ENCODE measurements at regions not wholly inside any gene's neighbourhood (a gene's known extent, or its start where the extent isn't known, plus 50 kb on each side); places are given as distances from the start of the nearest gene placed in this dataset.

DNA sequence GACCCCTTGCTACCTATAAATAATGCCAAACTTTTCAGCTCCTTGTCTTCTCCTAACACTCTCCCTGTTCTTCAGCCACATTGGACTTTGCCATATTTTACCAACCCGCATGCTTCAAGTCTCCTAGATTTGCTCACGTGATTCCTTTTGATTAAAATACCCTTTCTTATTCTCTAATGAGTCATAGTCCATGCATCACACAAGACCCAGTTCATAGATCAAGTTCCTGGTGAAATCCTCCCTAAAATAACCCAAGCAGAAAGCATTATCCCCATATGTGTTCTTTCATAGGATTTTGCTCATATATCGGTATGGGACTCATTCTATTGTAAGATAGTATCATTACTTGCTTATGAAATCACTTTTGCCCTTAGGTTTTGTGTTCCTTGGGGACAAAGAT lies 108.9 kb upstream of the STXBP5 start:
- DNase-seq: no peak

DNA sequence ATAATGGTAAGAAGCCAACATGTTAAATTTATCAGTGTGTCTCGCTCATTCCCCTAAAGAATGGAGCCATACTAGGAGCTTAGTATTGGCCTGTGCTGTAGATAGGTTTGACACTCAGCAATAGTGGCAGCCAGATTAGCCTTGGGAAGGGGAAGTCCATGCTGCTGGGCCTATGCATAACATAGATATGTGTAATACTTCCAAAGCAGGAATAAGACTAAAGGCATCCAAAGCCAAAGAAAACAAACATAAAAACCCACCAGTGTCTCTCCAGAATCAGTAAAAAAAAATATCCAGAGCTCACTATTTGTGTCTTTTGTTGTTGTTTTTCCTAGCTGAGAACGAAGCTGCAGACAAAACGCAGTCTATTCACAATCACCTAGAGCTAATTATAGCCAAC lies 104.2 kb upstream of the STXBP5 start:
- no peak for DNase-seq

DNA sequence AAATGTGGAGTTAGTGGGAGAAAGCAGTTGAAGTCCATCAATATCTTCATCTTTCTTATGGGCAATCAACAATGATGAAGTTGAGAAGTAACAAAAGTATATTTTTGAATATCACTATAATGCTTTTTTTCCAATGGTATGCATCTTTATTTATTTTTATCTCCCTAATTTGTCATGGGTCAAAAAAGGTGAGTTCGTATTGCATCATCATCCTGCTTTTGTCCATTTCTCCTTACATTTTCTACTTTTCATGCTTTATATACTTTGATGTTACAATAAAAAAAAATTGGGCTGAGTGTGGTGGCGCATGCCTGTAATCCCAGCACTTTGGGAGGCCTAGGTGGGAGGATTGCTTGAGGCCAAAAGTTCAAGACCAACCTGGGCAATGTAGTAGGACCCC lies 101.2 kb upstream of the STXBP5 start:
- DNase-seq: no peak

DNA sequence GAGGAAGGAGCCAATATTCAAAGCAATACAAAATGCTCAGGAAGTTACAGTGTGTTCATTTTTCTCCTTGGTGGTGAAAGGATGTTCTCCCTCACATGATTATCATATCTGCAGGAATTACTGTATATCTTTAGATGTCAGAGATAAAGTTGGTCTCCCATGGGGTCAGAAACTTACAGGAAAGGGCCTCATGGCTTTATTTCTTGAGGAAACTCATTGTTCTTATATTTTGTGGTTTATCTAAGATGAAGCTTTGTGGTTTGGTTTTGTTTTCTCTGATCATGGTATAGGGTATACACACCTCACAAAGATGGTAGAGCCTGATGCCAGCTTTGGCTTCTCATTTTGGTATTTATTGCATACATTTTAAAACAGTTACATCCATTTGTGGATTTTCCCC lies 100.5 kb upstream of the STXBP5 start:
- no peak for DNase-seq

DNA sequence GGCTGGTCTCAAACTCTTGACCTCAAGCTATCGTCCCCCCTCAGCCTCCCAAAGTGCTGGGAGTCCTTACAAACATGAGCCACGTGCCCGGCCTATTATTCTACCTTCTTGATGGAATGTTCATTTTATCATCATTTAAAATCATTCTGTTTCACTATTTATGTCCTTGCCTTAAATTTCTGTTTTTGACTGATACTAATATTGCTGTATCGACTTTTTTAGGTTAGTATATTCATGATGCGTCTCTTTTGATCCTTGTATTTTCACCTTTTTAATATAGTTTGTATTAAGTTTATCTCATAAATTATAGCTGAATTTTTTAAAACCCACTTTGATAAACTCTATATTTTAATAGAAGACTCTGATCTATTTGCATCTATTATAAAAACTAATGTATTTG lies 98.4 kb upstream of the STXBP5 start:
- DNase-seq: no peak

DNA sequence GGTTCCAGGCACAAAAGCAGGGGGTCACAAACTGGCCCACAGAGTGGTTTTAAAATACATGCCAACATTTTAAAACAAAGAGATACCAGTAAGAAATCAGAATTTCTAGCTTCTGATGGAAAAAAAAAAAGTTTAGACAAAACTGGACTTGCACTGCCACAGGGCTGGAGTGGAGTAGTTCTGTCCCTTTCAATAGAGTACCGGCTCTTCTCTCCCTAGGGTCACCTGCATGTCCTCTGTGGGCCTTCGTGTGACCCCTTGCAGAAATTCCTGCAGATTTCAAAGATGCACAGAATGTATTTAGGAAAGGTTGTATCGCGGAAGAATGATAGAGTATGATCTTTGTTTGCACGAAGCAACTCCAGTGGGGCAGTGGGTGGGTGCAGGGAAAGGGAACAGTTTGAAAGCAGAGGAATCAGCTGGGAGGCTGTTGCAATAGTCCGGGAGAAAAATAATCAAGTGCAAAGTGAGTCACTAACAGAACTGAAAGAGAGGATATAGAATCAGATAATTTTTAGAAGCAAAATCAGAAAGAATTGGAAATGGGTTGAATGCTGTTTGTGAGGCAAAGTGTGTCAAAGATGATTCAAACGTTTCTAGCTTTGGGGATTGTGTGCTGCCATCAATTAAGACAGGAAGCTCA lies 97.3 kb upstream of the STXBP5 start:
- DNase-seq: no peak

DNA sequence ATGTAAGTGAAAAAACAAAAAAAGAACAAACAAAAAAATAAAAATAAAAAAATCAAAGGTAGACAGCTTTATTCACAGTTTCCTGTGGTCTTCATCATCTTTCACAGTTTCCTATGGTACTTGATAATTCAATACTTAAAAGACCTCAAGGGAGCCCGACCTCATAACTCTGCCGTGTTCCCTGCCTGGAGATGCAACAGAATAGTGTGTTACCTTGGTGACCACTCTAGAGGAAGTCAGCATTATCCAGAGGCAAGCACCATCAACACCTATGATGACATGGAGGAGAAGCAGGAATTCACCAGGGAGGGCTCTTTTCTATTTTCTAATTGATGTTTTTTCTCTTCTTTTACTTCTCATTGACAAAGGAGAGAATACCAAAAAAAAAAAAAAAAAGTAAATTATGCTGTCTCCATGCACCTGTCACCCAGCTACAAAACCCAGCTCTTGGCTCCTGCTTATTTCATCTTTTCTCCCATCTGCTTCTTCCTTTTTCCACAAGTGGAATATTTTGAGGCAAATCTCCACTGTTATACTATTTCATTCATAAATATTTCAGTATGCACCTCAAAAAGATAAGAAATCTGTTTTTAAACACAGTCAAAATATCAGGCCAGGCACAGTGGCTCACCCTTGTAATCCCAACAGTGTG lies 95.8 kb upstream of the STXBP5 start:
- DNase-seq: no peak

DNA sequence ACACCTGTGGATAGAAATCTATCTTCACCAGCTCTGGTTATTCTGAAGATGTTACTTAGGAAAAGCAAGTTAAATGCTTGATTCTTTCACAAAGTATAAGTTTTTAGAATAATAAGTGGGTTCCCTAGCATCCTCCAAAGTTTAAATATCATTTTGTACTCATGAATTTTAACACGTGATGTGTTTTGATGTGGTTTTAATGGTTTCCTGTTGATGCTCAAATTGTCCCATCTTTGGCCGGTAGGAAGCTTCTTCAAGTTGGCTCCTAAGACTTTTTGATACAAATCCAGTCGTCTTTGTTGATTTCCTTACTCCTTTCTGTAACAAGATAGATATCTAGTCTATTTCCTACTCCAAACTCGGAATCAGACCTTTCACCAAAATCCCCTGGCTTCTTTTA lies 94.5 kb upstream of the STXBP5 start:
- DNase-seq: no peak

DNA sequence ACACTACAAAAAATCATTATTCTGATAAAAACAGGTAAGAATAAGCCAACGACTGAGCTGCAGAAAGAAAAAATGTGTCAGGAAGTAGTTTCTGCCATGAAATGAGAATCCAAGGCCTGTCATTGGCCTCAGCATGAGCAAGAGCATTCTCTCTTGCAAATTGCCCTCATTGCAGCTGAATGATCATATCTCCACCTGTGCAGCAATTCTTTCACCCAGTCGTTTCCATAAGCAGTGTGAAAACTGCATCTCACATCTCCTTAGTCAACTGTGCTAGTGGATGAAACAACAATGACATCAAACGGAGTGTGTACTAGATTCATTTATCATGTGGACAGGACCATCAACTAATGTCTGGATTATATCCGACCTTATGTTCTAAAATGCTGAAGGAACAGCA lies 88.2 kb upstream of the STXBP5 start:
- DNase-seq: no peak

DNA sequence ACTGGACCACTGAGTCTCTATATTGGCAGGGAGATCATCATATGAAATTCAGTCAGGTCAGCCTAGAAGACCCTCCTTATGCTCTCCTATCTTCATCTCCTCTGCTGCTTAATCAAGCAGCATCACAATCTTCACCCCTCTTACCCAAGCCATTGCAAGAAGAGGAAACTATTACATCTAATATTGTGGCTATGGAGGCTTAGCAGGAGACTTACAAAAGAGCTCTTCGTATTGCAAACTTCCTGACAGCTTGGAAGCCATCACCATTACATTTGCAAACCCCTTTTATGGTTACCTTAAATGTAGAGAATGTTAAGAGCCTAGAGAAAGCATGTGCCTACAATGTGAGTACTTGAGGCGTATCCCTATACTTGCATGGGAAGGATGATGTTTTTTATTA lies 87.2 kb upstream of the STXBP5 start:
- DNase-seq: no peak

DNA sequence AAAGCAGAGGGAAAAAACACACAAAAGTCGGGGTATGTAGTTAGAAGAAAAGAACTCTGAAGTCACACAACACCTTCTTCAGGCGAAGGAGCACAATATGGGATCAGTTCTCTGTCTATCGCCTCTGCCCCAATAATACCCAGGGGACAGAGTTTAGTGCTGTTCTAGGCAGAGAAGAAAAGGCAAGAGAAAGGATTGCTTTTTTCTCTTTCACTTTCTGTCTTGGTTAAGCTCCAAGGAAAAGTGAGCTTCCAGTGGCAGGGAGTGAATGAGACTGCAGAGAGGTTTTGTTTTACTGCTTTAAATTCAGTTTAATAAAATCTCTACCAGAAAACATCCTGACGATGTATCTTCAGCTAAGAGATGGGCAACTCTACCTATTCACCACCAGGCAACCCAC lies 86.6 kb upstream of the STXBP5 start:
- DNase-seq: no peak

DNA sequence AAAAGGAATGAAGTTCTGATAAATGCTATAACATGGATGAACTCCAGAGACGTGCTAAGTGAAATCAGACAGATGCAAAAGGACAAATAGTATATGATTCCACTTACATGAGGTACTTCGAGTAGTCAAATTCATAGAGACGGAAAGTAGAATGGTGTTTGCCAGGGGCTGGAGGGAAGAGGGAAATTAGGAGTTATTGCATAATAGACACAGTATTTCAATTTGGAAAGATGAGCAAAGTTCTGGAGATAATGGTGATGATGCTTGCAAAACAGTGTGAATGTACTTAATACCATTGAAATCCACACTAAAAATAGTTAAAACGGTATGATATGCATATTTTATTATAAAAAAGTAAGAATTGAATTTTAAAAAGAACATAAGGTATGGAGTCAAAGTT lies 84.9 kb upstream of the STXBP5 start:
- no peak for DNase-seq

DNA sequence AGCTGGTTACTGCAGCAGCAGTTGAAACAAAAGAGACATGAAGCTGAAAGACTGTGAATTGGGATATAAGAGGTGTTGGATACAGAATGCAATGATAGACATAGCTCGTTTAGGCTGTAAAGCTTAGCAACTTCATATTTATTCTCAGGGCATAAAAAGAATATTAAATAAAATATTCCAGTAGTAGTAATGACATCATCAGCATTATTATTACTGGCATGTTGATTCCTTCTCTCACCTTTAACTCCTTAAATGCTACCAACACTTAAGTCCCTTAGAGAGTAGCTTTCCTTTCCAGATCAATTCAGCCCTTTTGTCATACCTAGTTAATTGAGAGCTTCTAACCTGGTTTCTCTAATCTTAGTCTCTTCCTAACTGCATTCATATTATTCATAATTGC lies 81.4 kb upstream of the STXBP5 start:
- DNase-seq: no peak

DNA sequence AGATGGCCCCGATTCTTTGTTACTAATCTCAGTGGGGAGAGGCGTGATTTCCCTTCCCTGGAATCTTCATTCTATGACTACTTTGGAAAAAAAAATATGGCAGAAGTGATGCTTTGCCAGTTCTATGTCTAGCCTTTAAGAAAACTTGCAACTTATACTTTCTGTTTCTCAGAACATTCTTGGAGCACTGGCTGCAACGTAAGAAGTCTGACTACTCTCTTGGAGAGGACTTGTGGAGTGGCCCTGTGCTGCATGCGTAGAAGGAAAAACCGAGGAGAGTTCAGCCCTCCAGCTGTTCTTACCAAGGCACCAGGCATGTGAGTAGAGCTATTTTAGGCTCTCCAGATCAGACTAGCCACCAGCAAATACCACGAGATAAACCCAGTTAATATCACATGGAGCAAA lies 77.6 kb upstream of the STXBP5 start:
- DNase-seq: no peak

DNA sequence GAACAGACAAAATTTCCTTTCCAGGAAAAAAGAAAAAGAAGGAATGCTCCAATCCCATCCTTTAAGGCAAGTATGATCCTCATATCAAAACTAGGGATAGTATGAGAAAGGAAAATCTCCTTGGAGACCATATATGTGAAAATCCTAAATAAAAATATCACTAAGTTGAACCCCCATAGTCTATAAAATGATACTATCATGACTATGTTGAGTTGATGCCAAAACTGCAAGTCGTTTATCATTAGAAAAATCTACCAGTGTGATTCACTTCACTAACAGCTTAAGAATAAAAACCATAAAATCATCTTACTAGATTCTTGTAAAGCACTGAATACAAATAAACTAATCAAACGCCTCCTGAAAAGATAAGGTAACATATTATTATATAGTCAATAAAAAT lies 76.6 kb upstream of the STXBP5 start:
- DNase-seq: no peak

DNA sequence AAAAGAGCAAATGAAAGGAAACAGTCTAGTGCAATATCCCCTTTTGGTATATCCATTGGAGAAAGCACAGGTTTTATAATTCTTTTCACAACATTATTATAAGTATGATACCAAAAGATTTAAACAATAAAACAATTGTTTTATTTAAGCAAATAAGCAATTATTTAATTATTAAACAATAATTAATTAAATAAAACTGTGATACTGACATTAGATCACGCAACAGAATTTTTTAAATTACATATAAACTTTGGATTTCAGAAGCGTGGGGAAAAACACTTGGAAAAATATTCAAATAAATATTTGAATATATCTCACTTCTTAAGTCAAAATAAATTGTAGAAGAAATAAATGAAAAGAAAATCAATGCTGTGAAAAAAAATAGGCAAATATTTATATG lies 76.2 kb upstream of the STXBP5 start:
- DNase-seq: no peak

DNA sequence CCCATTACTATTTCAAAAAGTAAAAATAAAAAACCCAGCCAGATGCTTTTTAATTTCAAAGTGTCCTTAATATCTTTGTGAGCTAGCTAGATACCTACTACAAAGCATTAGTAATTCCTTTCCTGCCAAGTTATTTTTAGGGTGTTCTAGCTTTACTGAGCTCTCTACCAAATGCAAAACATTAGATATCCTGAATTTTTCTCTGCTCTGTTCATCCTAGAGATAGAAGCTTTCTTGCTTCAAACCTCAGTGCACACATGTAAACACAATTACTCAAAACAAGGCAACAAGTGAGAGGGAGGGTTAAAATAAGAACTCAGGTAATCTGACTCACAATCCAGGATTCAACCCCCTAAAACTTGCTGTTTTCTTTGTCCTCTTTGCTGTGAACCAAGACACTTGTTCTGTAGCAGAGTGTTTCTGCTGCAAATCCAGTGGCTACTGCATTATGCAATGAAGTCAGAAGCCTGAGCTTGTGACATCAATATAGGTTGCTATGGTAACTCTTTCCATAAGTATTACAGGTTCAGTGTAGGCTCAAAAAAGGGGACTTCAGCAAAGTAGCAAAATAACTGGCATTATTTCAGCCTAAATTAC lies 72.6 kb upstream of the STXBP5 start:
- no peak for DNase-seq

DNA sequence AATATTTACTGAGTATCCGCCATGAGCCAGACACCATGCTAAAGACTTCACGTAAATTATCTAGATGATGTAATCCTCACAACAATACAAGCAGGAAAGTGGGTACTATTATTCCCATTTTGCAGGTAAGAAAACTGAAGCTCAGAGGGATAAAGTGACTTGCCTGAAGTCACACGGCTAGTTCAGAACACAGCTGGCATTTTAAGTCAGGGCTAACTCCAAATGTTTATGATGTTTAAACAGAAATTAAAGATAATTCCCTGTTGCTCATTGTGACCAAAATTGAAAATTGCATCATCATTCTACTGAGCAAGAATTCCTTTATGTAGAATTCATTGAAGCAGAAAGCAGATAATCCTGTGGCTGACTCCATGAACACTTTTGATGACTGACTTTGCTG lies 71.3 kb upstream of the STXBP5 start:
- DNase-seq: no peak

DNA sequence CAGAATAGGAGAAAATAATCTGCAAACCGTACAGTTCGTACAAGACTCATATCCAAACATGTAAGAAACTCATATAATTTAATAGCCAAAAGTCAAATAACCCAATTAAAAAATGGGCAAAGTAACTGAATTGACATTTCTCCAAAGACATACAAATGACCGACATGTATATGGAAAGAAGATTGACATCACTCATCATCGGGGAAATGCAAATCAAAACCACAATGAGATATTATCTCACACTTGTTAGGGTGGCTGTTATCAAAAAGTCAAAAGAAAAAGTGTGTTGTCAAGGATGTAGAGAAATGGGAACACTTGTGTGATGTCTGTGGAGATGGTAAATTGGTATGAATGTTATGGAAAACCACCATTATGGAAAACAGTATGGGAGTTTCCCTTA lies 70.5 kb upstream of the STXBP5 start:
- no peak for DNase-seq

DNA sequence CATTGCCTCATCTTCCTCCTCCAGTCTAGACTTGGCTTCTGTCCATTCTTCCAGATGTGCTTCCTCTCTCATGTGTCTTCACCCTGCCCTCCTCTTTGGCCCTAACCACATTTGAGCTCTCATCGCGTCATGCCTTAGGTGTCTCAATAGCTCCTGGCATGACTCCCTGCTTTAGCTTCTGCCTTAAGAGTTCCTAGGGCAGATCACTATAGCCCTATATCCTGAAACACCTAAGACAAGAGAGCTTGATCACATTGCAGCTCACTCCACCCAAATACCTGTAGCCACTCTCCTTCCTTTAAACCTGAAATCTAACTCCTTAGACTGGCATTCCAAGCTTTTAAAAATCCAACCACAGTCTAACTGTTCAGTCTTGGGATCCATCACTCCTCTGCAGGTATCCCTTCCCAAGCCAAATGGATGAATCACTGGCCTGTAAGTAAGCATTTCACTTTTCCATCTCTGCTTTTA lies 69.0 kb upstream of the STXBP5 start:
- no peak for DNase-seq

DNA sequence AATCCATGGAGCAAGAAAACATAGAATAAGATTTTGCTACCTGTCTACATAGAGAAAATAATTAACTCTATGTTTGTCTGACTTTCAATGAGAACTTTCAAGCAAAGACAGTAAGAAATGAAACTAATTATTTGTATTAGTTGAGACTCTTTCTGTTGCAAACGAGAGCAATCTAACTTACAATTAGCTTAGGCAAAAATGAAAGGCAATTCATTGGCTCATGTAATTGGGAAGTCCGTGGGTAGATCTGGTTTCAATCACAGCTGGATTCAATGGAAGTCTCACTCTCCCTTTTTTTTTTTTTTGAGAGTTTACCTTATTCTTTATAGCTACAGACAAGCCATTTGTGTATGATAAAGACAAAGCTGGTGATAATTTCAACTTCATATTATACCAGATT lies 68.2 kb upstream of the STXBP5 start:
- DNase-seq: no peak

DNA sequence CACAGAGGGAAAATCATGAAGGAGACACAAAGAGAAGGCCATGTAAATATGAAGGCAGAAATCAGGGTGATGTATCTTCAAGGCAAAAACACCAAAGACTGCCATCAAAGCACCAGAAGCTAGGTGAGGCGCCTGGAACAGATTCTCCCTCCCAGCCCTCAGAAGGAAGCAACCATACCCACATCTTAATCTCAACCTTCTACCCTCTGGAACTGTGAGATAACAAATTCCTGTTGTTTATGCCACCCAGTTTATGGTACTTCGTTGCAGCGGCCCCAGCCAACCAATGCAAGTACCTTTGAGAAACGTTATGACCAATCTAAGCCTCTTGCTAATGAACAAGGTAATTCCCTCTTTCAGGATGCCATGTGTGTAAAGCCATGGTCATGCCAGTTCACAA lies 66.2 kb upstream of the STXBP5 start:
- DNase-seq: no peak

DNA sequence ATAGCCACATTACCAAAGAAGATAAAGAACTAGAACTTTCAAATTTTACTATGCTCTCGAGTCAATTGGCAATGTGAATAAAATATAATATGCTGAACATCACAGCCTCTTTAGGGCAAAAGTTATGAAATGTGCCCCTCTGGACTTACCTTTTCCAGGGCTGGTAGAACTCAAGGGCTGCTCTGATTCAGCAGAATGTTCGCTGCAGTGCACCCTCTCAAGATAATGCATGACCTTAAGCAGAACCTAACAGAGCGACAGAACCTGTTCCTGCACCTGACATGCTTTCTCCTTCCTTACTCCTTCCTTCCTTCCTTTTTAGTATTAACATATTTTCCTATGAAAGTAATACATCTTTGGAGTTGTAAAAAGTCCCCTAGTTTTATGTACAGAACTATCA lies 65.4 kb upstream of the STXBP5 start:
- no peak for DNase-seq

DNA sequence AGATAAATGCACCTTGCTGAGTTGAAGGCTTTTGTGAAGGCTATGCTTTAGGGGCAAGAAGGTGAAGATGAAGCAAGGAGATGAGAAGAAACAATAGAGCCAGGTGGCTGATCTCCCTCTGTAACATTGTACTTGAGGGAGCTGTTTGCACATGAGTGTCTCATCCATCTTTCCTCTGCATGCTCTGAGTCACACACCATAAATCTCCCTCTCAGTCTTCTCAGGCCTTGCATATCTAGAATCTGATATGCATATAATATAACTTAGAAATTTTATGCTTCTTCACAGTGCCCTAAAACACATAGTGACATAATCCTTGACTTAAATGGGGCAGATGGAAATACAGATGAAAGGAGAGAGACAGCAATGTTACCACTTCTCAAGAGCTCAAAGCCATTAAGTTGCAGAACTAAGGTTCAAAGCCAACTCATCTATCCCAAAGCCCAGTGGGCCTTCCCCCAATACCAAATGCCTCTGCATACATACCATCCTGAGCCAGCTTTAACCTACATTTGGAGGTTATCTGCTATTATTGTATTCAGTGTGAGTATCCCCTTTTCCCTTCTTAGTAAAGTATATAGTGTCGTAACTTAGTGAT lies 62.4 kb upstream of the STXBP5 start:
- no peak for DNase-seq

Measured in islet precursor cell (in vitro differentiated cells).